HG02642 (cell line): ENCODE measurements at regions not wholly inside any gene's neighbourhood (a gene's known extent, or its start where the extent isn't known, plus 50 kb on each side); places are given as distances from the start of the nearest gene placed in this dataset.

Source experiments
- ATAC-seq: cut with Tn5 transposase; IDR thresholded peaks from one replicate; pipeline ENCODE4 v1.9.1; 2021; ENCODE audit warnings: mild to moderate bottlenecking; ENCODE audit not compliant: unreplicated experiment, poor library complexity

DNA sequence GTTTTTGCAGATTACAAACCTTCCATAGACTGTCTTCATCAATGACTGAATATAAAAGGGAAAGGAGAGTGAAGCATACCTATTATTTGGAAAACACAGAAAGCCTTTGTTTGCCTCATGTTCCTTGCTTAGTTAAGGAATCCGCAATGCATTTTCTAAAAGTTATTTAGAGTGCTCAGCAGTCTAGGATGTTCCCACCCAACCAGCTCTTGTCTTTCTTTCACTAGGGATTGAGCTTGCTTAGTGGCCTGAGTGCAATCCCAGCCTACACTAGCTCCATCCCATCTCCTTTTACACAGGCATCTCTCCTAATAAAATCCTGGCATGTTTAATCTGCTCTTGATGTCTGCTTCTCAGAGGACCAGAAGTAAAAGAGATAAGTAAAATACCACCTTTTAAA, 850.5 kb upstream of the GJE1 start:
- ATAC-seq, result no peak

- ATAC-seq, result no peak
These were observed 863.0 kb upstream of the GJE1 start for GRCh38 chr6:141269684-141270083.

DNA sequence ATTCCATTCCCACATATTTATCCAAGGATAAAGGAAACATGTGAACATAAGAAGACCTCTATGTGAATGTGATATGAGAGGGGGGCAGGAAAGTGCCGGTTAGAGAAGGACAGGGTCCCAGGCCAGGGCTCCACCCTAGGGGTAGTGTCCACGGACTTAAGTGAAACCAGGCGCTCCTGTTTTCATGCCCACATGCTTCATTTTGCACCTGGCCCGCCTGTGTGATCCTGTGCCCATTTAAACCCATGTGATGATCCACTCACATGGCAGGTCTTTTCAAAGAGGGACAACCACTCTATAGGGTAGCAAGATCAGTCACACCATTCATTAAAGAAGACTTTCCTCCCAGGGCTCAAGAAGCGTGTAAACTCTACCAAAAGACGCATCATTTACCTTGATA, 865.3 kb upstream of the GJE1 start:
- no peak for ATAC-seq

GRCh38 chr6:141265756-141266623, 866.7 kb upstream of the GJE1 start:
- ATAC-seq, result no peak

GRCh38 chr6:141264101-141264500, 868.6 kb upstream of the GJE1 start:
- no peak for ATAC-seq

DNA sequence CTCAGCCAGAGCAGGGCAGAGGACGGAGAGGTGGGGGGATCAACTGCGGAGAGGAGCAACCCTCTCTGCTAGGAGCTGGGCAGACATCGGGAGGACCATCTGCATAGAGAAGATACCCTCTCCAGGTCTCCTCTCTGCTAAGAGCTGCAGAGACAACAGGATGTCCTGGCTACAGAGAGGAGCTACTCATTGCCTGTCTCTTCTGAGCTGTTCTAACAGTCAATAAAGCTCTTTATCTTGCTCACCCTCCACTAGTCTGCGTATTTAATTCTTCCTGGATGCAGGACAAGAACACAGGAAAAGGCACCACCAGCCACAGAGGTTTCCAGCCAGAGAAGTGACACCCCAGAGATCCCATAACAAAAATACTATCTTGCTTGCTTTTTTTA, 871.1 kb upstream of the GJE1 start:
- no peak for ATAC-seq

- ATAC-seq, result no peak
These were observed 871.6 kb upstream of the GJE1 start for GRCh38 chr6:141261016-141261671.

GRCh38 chr6:141260627-141261015, 872.1 kb upstream of the GJE1 start:
- ATAC-seq, result no peak

- no peak for ATAC-seq
These were observed 872.9 kb upstream of the GJE1 start for GRCh38 chr6:141259807-141260206.

DNA sequence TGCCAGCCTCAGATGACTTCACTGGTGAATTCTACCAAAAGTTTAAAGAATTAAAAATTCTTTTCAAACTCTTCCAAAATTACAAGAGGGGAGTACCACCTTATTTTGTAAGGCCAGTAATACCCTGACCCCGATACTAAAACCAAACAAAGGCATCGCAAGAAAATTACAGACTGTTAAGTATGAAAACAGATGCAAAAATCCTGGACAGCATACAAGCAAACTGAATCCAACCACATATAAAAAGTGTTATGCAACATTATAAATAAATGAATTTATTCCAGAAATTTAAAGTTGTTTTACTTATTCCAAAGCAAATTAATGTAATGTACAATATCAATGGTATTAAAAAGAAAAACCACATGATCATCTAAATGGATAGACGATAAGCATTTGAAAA, 873.6 kb upstream of the GJE1 start:
- ATAC-seq, result no peak

DNA sequence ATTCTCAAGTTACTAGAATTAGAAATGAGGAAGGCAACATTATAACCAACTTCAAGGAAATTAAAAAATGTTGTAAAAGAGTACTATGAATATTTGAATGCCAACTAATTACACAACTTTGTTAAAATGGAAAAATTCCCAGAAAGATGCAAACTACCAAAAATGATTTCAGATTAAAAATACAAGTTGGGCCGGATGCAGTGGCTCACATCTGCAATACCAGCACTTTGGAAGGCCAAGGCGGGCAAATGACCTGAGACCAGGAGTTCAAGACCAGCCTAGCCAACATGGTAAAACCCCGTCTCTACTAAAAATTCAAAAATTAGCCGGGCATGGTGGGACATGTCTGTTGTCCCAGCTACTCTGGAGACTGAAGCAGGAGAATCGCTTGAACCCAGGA, 874.2 kb upstream of the GJE1 start:
- no peak for ATAC-seq

GRCh38 chr6:141254336-141254735, 878.4 kb upstream of the GJE1 start:
- ATAC-seq, result no peak

DNA sequence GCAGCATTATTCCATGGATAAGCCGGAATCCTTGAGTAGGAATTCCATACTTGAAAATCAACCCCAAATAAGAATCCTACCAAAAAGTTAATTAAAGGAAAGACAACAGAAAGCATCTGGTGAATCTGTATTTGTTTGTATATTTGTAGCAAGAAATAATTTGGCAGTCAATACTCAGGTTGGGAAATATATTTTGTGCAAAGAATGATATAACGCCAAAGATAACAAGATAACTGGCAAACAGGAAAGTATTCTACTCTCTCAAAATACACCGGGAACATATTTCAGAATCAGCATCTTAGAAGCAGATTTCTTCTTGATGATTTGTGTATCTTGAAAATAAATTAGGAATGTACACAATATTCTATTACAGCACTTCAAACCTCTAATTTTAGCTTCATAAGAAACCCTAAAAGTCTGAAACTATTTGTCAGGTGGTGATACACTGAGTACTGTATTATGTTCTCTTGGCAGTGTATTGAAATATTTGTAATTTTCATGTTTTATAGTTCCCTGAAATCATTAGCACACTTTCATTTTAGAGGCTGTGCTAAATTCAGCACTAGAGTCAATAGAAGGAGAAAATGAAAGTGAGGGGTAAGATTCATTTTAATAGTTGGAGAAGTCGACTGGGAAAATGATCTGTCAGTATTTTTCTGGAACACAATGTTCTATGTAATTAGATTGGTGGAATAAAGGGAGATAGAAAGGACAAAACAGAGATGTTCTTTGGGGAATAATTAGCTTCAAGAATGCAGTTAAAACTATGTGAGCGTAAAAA, 879.7 kb upstream of the GJE1 start:
- no peak for ATAC-seq

DNA sequence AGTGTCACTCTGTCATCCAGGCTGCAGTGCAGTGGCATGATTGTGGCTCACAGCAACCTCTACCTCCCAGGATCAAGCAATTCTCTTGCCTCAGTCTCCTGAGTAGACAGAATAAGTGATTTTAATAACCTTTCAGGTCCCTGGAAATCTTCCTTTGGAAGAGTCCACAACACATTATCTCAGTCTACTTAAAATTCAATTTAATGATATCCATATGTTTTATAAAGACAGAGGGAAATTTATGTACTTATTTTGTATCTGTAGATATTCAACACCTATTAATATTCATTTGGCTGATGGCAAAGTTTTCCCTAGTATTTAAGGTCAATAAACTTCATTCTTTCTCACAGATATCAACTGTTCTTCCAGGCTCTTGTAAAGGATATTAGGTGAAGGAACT, 881.4 kb upstream of the GJE1 start:
- no peak for ATAC-seq

- peak; percentile 71 for ATAC-seq
These were observed 884.5 kb upstream of the GJE1 start for GRCh38 chr6:141248021-141248799.

GRCh38 chr6:141244366-141244765, 888.4 kb upstream of the GJE1 start:
- no peak for ATAC-seq

GRCh38 chr6:141242957-141243356, 889.8 kb upstream of the GJE1 start:
- no peak for ATAC-seq

GRCh38 chr6:141229296-141229695, 903.4 kb upstream of the GJE1 start:
- ATAC-seq, result no peak

GRCh38 chr6:141218583-141218982, 914.1 kb upstream of the GJE1 start:
- no peak for ATAC-seq

DNA sequence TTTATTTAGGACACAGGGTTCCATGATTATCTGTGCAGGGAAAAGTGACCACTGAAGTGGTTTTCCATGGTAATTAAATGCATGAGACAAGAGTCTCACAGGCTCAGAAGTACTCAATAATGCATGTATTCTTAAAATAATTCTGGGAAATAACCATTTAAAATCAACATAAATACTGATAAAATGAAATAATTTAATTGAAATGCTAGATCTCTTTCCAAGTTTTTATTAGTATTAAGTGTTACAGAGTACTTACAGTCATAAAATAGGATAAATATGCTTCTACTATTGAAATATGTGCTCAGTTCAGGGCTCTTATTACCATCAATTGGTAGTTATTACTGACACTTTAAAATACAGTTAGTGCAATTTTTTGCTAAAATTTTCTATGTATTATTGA, 916.0 kb upstream of the GJE1 start:
- ATAC-seq, result no peak
